Stomach (tissue), 4 donors: ENCODE measurements at regions not wholly inside any gene's neighbourhood (a gene's known extent, or its start where the extent isn't known, plus 50 kb on each side); places are given as distances from the start of the nearest gene placed in this dataset.

Experiments used
- POLR2A ChIP-seq, 4 donors: fragments of 450-650 bp; IDR thresholded peaks; one replicate each; pipeline ENCODE4 v1.6.1; 2016; ENCODE audit warnings: antibody characterized with exemption in 4 of 4, control low read depth in 2 of 4, mild to moderate bottlenecking in 1 of 4, moderate library complexity in 1 of 4
- TF ChIP-seq, protein P1 (sequence below), 7 experiments: fragments of 450-650 bp in 4 of 7; fragments of 200-600 bp in 3 of 7; sonication (generic) in 3 of 7; IDR thresholded peaks; one replicate each; pipeline ENCODE4 v1.5.1; 2016 to 2019; ENCODE audit warnings: antibody characterized with exemption in 7 of 7, control low read depth in 2 of 7, mild to moderate bottlenecking in 1 of 7

DNA sequence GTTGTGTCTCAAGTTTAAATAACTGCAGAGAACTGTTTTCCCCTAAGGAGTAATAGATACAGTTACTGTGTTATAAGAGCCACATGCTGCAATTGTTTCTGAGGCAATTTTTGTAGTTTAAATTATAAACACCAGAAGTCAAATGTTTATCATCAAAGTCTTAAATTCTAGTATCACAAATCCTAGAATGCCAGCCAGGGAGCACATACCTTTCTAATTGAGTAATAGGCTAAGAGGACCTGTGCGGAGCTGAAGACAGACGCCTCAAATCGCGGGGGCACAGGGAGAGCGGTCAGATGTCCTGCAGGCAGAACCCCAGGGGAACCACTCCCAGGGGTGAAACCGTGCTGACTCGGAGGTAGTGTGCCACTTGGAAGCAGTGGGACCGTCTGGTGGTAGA is 65.2 kb upstream of the TNFRSF19 start:
- TF ChIP-seq POLR2A (IDR thresholded peaks at IDR 0.05), result no peak
- TF ChIP-seq, protein P1, sequence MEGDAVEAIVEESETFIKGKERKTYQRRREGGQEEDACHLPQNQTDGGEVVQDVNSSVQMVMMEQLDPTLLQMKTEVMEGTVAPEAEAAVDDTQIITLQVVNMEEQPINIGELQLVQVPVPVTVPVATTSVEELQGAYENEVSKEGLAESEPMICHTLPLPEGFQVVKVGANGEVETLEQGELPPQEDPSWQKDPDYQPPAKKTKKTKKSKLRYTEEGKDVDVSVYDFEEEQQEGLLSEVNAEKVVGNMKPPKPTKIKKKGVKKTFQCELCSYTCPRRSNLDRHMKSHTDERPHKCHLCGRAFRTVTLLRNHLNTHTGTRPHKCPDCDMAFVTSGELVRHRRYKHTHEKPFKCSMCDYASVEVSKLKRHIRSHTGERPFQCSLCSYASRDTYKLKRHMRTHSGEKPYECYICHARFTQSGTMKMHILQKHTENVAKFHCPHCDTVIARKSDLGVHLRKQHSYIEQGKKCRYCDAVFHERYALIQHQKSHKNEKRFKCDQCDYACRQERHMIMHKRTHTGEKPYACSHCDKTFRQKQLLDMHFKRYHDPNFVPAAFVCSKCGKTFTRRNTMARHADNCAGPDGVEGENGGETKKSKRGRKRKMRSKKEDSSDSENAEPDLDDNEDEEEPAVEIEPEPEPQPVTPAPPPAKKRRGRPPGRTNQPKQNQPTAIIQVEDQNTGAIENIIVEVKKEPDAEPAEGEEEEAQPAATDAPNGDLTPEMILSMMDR (IDR thresholded peaks at IDR 0.05), result no peak
